AG08395 (cell line): ENCODE measurements at regions not wholly inside any gene's neighbourhood (a gene's known extent, or its start where the extent isn't known, plus 50 kb on each side); places are given as distances from the start of the nearest gene placed in this dataset.

Experiments used
- DNase-seq: peaks from one replicate; pipeline ENCODE4 v3.0.0; 2012; ENCODE audit warnings: mixed read lengths, low spot score

DNA sequence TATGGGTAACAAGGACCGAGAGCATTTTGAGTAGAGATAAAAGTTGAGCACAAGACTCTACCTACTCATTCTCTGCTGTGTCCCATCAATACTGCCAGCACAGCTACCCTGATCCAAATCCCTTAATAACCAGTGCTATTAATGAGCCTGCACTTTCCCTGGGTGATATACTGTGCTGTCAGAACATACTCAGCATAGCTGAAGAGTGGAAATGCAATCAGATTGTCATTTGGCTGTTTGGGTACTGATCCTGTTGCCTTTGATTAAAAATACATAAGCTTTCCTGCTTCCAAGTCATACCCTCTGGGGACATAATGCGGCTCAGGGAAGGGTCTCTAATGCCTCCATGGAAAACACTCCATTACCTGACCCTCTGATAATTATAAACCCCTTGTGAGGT lies 917.5 kb downstream of the SQOR start:
- DNase-seq: no peak

DNA sequence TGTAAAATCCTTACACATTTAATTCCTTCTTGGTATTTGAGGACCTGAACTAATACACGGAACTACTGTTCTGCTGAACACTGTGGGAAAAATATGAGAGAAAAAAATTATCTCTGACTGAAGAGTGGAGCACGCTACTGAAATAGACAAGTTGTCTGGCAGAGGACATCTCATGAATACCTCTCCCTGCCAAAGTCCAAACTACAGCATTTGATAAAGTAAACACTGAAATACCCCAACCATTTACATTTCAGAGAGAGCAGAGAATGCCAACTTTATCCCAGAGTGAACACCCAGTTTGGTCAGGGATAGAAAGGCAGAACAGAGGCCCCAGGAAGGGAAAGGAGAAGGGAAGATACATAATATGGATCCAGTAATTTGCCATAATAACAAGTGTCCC lies 920.7 kb downstream of the SQOR start:
- no peak for DNase-seq

DNA sequence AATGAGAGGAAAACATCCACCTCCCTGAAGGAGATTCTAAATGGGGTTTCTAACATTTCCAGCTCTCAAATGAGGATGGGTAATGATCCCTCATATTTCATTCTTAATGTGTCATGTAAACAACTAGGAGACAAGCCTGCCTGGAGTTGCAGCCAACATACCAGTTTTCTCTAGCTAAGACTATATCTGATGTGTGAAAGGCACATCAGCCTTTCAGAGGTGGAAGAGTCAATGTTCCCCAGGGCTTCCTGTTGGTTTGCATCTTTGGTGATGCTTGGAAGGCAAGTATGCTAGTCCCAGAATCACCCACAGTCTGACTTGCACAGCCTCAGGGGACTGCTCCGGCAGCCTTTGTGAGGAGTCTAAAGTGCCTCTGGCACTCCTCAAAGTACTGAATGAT lies 921.2 kb downstream of the SQOR start:
- no peak for DNase-seq

DNA sequence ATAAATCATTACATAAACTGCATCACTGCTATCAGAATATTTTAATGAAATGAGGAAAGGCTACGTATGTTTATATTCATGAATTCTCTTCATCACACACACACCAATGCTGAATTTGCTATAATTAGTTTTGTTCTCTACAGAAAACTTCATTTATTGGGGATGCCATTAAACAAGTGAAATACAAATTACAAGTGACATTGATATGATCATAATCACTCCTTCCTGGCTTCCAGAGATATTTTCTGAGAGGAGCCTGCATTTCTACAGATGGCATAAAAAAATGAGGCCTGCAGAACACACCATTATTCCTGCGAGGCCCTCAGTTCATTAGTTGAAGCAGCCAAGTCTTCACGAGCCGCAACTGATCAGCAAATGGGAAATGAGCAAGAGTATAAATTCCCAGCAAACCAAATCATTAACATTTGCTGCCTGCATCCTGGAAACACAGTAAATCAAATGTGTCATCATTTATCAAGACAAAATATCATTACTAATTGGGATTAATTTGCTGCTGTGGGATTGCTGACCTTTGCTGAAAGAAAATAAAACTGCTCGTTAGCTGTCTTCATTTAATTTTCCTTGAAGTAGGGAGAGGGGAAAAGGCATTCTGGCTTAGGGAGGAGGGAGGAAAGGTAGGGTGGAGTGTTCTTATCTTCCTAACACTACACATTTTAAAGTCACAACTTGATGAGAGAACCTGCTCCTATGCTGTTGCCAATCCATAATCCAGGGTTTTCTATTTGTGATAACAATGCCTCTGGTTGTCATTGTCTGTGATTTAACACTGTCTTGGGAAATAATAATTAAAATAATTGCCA lies 921.9 kb downstream of the SQOR start:
- no peak for DNase-seq

DNA sequence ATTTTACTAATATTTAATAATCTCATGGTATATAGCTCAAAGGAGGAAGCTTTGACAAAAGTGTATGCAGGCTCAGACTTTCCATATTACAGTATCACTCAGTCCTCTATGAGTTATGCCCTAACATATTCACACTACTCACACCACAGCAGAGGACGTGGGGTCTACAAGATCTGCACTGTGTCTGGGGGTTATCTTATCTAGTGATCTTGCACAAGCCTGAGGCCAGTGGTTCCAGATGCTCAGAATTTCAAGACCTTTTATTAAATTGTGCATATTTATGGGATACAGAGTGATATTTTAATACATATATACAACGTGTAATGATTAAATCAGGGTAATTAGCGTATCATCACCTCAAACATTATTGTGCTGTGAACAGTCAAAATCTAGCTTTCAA lies 933.1 kb downstream of the SQOR start:
- no peak for DNase-seq

DNA sequence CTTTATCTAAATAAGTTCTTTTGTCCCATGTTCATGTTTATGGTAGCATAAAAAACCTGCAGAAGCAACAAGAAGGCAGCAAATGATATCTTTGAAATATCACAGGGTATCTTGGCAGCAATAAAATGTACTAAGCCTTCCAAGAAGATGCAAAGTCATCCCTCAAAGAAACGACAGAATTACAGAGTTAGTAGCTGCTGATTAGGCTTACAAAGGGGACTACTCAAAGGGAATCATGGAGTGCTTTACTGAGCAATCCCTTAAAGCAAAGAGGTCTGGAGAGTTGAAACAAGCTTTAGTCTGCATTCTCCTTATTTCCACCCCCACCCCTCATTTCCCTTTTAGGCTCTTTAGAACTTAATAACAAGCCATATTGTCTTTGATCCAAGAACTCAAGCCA lies 935.0 kb downstream of the SQOR start:
- no peak for DNase-seq

DNA sequence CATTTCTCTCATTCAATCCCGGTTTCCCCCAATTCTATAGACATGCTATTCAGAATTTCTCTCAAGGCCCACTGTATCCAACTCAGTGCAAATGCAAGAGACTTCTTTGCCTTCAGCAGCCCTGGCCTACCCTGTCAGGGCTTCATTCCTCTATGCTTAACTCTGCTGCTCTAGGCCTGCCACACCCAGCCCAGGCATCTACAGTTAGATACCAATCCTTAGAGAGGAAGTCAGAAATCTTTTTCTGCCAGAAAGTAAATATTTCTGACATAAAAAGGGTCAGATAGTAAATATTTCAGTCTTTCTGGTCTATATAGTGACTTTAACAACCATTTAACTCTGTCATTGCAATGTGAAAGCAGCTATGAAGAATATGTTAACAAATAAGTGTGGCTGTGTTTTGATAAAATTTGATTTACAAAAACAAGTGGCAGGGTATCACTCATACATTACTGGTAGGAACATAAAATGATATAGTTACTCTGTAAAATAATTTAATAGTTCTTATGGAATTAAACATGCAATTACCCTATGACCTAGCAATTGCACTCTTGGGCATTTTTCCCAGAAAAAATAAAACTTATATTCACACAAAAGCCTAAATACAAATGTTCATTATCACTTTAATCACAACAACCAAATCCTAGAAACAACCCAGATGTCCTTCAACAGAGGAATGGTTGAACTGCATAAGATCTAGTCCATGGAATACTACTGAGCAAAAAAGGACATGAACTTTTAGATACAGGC lies 942.0 kb downstream of the SQOR start:
- DNase-seq: peak; percentile 11

DNA sequence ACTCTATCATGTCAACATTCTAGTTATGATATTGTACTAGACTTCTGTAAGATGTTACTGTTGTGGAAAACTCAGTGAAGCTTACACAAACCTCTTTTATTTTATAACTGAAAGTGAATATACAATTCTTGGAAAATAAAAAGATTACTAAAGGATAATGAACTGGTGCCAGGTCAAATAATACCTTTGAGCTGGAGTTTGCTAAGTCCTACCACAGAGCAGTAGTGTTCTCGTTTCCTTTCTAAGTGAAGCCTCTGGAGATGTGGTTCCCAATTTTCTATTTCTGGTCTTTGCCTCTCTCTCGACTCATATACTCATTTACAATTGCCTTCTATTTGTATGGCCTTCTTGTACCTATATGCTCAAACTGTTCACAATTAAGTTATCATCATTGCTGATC lies 942.9 kb downstream of the SQOR start:
- DNase-seq: no peak

DNA sequence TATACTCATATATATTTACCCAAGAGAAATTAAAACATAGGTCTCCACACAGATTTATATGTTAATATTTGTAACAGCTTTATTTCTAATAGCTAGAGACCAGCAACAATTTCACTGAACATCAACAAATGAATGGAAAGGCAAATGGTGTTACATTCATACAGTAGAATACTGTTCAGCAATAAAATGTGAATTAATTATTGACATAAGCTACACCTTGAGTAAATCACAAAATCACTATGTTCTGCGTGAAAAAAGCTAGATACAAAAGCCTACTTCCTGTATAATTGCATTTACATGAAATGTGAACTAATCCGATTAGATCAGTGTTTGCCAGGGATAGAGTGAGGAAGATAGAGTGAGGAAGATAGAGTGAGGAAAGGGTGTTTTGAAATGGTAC lies 945.7 kb downstream of the SQOR start:
- DNase-seq: no peak

DNA sequence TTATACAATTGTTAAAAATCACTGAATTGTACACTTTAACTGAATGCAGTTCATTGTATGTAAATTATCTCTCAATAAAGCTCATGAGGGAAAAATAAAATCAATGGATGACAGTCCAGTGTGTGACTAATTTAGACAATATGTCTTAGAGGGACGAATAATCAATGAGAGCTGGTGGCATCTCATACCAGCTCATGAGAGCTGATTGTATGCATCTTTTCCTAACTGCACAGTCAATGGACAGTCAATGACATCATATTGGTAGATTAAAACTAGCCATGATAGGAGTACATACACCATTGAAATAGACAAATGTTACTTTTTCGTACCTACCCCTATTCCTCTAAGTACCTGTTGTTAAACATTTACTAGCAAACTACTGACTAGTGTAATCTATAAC lies 946.1 kb downstream of the SQOR start:
- no peak for DNase-seq

DNA sequence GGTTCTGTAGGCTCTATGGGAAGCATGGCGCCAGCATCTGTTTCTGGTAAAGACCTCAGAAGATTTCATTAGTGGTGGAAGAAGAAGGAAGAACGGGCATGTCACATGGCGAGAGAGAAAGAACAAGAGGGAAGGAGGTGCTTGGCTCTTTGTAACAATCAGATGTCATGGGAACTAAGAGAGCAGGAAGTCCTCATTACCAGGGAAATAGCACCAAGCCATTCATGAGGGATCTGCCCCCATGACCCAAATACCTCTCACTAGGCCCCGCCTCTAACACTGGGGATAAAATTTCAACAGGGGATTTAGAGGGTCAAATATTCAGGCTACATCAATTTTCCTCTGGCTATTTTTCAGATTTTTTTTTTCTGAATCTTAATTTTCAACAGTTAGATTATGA lies 954.3 kb downstream of the SQOR start:
- DNase-seq: no peak

DNA sequence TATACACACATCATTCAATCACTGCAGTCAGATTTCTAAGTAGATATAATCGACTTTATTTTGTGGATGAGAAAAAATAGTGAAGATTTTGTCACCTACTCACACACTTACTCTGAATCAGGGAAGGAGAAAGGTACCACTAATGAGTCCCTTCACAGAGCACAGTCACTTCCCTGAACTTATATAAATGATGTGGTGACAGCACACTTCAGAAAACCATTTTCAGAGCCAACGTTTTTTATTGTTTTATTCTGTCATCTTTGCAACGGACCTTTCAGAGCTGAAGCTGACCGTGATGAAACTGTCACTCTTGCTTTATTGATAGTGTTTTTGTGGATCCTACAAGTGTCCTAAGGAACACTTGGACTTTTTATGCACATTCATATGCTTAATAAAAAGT lies 956.6 kb downstream of the SQOR start:
- DNase-seq: no peak

DNA sequence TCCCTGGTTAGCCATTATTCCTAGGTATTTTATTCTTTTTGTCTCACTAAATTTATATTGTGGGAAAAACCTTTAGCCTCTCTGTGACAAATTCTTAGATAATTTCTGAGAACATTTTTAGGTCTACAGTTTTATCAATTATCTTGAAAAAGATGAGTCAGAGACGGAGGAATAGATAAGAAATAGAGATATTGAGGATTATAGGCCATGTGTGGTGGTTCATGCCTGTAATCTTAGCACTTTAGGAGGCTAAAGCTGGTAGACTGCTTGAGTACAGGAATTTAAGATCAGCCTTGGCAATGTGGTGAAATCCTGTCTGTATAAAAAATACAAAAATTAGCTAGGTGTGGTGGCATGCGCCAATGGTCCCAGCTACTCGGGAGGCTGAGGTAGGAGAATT lies 960.2 kb downstream of the SQOR start:
- no peak for DNase-seq

DNA sequence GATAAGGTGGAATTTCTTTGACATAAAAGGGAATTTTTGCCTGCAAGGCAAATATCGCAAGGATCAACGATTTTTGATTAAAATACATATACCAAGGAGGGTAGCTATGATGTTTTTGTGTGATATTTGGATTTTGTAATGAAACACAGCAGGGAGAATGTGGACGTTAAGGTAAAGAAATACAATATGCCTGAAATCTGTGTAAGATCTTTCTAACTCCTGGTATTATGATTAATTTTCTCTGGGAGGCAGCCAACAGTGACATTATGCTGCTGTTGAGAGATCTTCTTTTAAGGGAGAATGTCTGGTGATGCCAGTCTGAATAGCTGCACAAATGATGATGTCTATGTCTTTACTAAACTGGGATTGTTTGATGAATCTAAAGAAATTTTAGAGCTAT lies 972.2 kb downstream of the SQOR start:
- no peak for DNase-seq

DNA sequence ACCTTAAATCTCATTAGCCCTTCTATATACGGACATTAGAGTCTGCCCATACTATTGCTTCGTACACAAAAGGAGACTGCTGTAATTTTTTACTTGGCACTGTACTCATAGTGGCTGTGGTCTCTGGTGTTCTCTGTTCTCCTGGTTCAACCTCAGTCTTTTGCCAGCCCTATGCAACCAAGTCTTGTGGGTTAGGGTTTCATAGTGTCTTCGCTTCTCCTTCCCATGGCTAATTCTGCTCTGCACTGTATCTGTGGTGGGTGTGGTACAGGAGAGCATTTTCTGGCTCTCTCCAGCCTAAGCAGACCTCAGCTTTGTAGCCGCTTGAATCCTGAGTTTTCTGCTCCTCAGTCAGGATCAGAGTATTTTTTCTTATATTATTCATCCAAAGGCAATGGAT lies 981.2 kb downstream of the SQOR start:
- DNase-seq: no peak

DNA sequence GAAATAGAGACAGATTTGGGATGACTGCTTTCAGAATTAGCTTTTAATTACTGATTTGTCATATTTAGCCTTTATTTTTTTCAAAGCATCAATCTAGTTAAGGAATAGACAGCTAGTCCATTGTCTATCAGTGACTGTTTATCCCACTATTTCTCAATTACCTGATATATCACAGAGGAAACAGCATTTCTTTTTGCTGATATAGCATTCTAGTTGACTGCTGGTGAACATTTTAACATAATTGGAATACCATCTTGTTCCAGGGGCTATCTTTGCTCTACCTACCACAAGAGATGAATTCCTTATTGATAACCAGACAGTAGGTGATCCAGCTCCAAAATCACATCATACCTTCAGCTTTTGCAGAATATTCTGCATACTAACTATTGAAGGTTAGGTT lies 982.7 kb downstream of the SQOR start:
- no peak for DNase-seq

DNA sequence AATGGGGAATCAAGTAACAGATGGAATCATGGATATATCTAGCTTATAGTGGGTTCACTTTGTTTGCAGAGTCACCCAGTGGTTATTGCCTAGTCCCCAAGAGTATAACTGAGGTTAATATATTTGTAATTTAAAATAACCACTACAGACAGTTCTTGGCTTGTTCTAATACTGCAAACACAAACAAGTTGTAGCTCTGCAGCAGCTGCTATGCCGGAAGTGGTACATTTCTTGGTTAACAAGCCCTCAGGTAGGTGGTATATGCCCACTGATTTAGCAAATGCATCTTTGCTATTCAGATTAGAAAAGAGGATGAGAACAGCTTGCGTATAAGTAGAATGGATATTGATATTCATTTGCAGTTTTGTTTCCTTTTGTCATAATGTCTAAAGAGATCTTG lies 984.2 kb downstream of the SQOR start:
- DNase-seq: no peak

DNA sequence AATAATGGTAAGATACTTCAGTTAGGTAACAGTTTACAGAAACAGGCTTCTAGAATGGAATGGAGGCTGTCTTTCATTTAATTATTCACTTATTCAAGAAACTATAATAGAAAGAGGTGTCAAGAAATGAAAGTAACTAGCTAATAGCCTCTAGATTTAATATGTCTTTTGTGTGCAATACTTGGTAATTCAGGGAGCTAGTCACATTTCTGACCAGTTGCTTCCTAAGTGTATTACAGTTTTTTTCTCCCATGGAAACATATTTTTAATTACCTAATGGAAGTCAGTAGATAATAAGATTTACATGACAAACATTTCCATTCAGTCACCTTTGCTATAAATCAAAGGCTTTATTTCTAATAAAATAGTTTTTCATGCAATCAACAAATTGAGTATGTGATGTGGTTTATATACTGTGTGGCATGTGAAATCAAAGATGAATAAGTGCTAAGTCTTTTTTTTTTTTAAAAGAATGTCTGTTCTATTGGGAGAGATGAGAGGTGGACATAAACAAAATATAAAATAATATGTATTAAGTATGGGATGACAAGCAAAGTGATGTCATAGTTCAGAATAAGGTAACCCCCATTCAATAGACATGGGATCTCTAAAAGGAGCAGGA lies 985.7 kb downstream of the SQOR start:
- no peak for DNase-seq

DNA sequence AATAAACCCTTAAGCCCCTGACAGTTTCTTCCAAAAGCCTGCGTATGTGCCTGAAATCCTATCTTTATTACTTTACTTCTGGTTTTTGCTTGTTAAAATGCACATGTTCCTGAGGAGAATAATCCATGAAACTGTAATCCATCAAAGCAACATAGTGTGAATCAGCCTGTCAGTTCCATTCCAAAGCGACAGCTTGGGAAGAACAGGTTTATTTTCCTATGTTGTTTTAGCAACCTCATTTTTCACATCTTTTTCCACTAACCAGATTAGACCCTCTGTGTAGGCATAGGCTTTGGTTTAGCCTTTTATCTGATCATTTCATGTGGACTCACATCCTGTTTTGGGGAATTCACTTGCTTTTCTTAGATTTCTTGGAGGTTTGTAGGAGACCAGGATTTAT lies 988.0 kb downstream of the SQOR start:
- DNase-seq: no peak

DNA sequence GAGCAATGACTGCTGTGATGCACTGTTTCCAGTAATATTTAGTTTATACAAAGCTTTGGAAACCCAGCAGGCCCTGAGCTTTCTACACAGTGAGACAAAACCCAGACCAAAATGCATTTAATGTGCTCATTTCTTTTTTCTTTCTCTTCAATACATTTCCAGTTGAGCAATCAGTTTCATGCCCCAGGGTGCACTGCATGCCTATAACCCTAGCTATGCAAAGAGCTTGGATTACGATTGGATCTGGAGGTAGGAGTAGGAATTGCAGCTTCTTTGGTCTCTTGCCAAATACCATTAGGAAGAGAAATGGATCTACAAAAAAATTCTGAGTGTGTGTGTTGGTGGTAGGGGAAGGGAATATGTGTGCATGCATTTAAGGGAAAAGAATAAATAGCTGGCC lies 1001.4 kb downstream of the SQOR start:
- no peak for DNase-seq

DNA sequence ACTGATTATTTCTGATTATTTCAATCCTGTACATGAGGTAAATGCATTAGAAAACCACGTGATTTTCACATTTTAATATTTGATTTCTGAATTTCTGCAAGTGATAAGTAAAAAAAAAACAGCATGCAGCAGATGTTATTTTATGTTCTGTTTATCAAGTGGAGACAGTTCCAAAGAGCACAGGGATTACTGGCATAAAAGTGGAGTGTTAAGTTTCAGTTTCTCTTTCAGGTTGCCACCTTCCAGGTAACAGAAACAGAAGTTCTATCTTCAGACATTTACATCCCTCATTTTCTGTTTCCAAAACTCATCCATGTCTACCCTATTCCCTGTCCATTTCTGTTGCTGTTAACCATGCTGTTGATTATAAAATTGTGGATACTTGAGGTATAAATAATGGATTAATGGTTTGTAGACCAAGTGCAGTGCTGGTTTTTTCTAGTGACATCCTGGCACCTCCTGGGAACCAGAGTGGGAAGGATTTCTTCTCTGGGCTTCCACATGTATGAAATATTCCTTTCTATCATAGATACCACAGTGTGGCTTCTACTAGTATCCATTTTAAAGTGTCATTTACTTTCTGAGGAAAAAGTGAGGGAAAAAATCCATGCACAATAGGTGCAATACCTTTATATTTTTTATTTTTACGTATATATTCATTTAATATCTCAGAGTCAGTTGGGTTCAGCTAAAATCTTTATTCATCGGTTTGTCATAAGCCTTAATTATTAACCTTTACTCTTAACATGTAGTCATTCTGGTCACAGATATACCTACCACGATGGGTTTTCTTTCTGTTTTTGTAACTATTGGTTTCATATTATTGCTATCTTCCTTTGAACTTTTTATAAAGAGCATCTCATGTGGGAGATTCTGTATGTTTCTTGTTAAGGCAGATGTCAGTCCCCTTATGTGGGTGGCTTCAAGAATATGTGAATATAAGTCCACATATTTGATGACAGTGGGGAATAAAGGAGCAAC lies 1010.0 kb downstream of the SQOR start:
- no peak for DNase-seq

DNA sequence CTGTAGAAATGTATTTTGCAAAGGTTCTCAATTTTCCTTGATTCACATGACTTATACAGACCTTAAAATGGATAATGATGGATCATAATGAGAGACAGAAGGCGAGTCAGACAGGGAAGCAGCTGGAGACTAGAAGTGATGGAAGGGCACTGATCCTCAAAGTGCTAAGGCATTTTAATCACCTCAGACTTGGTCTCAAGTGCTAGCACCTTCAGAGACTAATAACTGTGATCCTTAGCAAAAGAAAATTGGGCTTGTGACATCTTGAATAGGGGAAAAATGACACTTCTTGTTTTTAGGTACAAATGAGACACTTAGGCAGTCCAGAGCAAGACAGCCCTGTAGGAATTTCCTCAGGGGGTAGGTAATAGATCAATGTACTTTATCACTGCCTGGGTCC lies 1011.7 kb downstream of the SQOR start:
- DNase-seq: no peak
